Upper lobe of left lung (tissue), 4 donors: ENCODE measurements at regions not wholly inside any gene's neighbourhood (a gene's known extent, or its start where the extent isn't known, plus 50 kb on each side); places are given as distances from the start of the nearest gene placed in this dataset.
"Not testable (repeated sequence)": the region's sequence is repeated elsewhere in the genome, so short reads cannot be mapped to it uniquely, and the experiment has no call there.

Experiments used
- EP300 ChIP-seq, 4 donors: sonication (generic); formaldehyde crosslinking; IDR thresholded peaks; one replicate each; pipeline ENCODE4 v1.5.1; 2017; ENCODE audit warnings: antibody characterized with exemption in 4 of 4, control low read depth in 2 of 4
- POLR2A ChIP-seq, 4 donors: fragments of 450-650 bp; IDR thresholded peaks; one replicate each; pipeline ENCODE4 v1.5.1; 2016 to 2017; ENCODE audit warnings: antibody characterized with exemption in 4 of 4, mild to moderate bottlenecking in 2 of 4
- TF ChIP-seq, protein P1 (sequence below), 6 experiments: fragments of 450-650 bp in 4 of 6; fragments of 200-600 bp in 2 of 6; sonication (generic) in 2 of 6; IDR thresholded peaks; one replicate each; pipeline ENCODE4 v1.5.1; 2016 to 2019; ENCODE audit warnings: antibody characterized with exemption in 6 of 6

DNA sequence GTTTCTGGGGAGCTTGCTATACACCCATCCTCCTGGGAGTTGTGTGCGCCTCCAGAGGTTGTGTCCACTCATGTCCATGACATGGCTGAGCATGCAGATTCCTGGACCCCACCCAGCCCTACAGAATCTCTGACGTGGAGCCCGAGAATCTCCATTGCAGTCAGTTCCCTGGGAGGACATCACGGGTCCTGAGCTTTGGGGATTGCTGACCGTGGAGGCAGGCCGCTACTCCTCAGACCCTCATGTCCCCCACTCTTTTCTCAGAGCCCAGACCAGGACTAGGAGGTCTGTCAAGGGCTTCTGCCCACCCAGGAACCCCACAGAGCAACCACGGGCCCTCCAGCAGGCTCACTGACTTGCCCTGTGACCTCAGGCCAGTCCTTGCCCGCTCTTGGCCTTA lies 177.7 kb downstream of the TBC1D2B start:
- TF ChIP-seq, protein P1, sequence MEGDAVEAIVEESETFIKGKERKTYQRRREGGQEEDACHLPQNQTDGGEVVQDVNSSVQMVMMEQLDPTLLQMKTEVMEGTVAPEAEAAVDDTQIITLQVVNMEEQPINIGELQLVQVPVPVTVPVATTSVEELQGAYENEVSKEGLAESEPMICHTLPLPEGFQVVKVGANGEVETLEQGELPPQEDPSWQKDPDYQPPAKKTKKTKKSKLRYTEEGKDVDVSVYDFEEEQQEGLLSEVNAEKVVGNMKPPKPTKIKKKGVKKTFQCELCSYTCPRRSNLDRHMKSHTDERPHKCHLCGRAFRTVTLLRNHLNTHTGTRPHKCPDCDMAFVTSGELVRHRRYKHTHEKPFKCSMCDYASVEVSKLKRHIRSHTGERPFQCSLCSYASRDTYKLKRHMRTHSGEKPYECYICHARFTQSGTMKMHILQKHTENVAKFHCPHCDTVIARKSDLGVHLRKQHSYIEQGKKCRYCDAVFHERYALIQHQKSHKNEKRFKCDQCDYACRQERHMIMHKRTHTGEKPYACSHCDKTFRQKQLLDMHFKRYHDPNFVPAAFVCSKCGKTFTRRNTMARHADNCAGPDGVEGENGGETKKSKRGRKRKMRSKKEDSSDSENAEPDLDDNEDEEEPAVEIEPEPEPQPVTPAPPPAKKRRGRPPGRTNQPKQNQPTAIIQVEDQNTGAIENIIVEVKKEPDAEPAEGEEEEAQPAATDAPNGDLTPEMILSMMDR (IDR thresholded peaks at IDR 0.05), result not testable (repeated sequence)
- not testable (repeated sequence) for TF ChIP-seq EP300, POLR2A (IDR thresholded peaks at IDR 0.05)
